KBM-7 (cell line): ENCODE measurements at regions not wholly inside any gene's neighbourhood (a gene's known extent, or its start where the extent isn't known, plus 50 kb on each side); places are given as distances from the start of the nearest gene placed in this dataset.
"Not testable (repeated sequence)": the region's sequence is repeated elsewhere in the genome, so short reads cannot be mapped to it uniquely, and the experiment has no call there.

Source experiments
- DNase-seq: peaks from one replicate; pipeline ENCODE4 v3.0.0-alpha.2; 2015
- in situ Hi-C: fragments of 300-500 bp; cut with MboI; formaldehyde crosslinking; loops from 2 replicates; pipeline ENCODE4 v1.14.3; 2020; ENCODE audit warnings: low sequenced_read_pairs, low pct_unique_long_range_greater_than_20kb, mixed read lengths

- in situ Hi-C loops, result no loop called here
- no peak for DNase-seq
Measured at GRCh38 chr11:116376547-116376946, 396.2 kb downstream of the BUD13 start.

GRCh38 chr11:116376054-116376453 lies 396.7 kb downstream of the BUD13 start:
- in situ Hi-C loops, result no loop called here
- no peak for DNase-seq

- DNase-seq, result no peak
- in situ Hi-C loops, result no loop called here
Measured at GRCh38 chr11:116375221-116375620, 397.6 kb downstream of the BUD13 start.

GRCh38 chr11:116374085-116374484 lies 398.7 kb downstream of the BUD13 start:
- no peak for DNase-seq
- in situ Hi-C loops, result no loop called here

GRCh38 chr11:116373104-116373944 lies 399.5 kb downstream of the BUD13 start:
- in situ Hi-C loops, result no loop called here
- no peak for DNase-seq

- in situ Hi-C loops, result no loop called here
Measured at GRCh38 chr11:116371146-116371545, 401.6 kb downstream of the BUD13 start.

GRCh38 chr11:116368784-116369183 lies 404.0 kb downstream of the BUD13 start:
- in situ Hi-C loops, result no loop called here
- no peak for DNase-seq

More at GRCh38 chr11:116371146-116371545, 401.6 kb downstream of the BUD13 start:
- no peak for DNase-seq

GRCh38 chr11:116366980-116367645 lies 405.7 kb downstream of the BUD13 start:
- in situ Hi-C loops, result no loop called here
- no peak for DNase-seq

- DNase-seq, result no peak
- in situ Hi-C loops, result no loop called here
Measured at GRCh38 chr11:116366451-116366850, 406.3 kb downstream of the BUD13 start.

GRCh38 chr11:116364925-116365324 lies 407.9 kb downstream of the BUD13 start:
- in situ Hi-C loops, DNase-seq: not testable (repeated sequence)

GRCh38 chr11:116364348-116364747 lies 408.4 kb downstream of the BUD13 start:
- DNase-seq, result no peak
- in situ Hi-C loops, result no loop called here

- in situ Hi-C loops, result no loop called here
- no peak for DNase-seq
Measured at GRCh38 chr11:116360221-116360941, 412.4 kb downstream of the BUD13 start.

- in situ Hi-C loops, result no loop called here
- no peak for DNase-seq
Measured at GRCh38 chr11:116357784-116358544, 414.8 kb downstream of the BUD13 start.

GRCh38 chr11:116356451-116356850 lies 416.3 kb downstream of the BUD13 start:
- in situ Hi-C loops, result no loop called here
- no peak for DNase-seq

- in situ Hi-C loops, result no loop called here
- DNase-seq, result no peak
Measured at GRCh38 chr11:116355104-116355503, 417.7 kb downstream of the BUD13 start.

- no peak for DNase-seq
- in situ Hi-C loops, result no loop called here
Measured at GRCh38 chr11:116353589-116353988, 419.2 kb downstream of the BUD13 start.

- in situ Hi-C loops, result no loop called here
- no peak for DNase-seq
Measured at GRCh38 chr11:116352881-116353280, 419.9 kb downstream of the BUD13 start.

- peak; percentile 12 for DNase-seq
Measured at GRCh38 chr11:116348226-116348625, 424.6 kb downstream of the BUD13 start.

GRCh38 chr11:116345575-116345974 lies 427.2 kb downstream of the BUD13 start:
- in situ Hi-C loops, result no loop called here
- no peak for DNase-seq

More at GRCh38 chr11:116348226-116348625, 424.6 kb downstream of the BUD13 start:
- in situ Hi-C loops, result no loop called here
